GM12874 (cell line): ENCODE measurements at regions not wholly inside any gene's neighbourhood (a gene's known extent, or its start where the extent isn't known, plus 50 kb on each side); places are given as distances from the start of the nearest gene placed in this dataset.

ENCODE experiments used
- TF ChIP-seq, protein P1 (sequence below): IDR thresholded peaks from 2 replicates; pipeline ENCODE4 v1.5.1; 2011; ENCODE audit warnings: low read depth, mild to moderate bottlenecking, control low read depth, low read length, moderate library complexity; ENCODE audit not compliant: insufficient read depth

DNA sequence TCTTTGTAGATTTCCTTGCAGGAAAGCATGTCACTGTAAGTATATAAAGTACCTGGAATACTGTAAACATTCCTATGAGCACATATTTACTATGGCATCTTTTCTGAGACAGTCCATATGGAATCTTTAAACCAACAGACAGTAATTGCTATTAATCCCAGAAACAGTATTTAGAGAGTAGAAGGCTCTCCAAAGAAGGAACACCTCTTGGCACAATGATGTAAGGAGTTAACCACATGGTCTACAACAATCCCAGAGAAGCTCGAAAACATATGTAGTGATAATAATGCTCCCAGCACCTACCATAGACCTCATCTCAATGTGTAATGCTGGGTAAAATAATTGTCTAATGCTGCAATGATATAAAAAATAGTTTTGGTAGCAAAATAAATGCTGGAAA is 95.8 kb upstream of the IL12A start:
- TF ChIP-seq, protein P1, sequence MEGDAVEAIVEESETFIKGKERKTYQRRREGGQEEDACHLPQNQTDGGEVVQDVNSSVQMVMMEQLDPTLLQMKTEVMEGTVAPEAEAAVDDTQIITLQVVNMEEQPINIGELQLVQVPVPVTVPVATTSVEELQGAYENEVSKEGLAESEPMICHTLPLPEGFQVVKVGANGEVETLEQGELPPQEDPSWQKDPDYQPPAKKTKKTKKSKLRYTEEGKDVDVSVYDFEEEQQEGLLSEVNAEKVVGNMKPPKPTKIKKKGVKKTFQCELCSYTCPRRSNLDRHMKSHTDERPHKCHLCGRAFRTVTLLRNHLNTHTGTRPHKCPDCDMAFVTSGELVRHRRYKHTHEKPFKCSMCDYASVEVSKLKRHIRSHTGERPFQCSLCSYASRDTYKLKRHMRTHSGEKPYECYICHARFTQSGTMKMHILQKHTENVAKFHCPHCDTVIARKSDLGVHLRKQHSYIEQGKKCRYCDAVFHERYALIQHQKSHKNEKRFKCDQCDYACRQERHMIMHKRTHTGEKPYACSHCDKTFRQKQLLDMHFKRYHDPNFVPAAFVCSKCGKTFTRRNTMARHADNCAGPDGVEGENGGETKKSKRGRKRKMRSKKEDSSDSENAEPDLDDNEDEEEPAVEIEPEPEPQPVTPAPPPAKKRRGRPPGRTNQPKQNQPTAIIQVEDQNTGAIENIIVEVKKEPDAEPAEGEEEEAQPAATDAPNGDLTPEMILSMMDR = no peak

DNA sequence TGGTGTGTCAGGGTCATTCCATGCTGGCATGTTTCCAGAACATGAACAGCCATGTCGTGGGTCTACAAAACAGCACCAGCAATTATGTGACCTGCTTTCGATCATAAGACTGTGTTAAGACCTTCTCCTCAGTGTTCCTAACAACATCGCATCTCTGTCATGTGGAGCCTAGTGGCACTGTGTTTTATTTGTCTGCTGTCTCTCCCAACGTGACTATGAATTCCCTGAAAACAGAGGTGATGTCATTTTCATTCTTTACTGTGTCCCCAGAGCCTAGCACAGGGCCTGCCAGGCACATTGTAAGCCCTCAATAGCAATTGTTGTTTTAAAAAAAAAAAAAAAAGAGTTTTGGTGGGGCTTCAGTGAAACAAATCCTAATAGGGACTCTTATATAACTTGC is 94.2 kb upstream of the IL12A start:
- TF ChIP-seq, protein P1 = no peak

DNA sequence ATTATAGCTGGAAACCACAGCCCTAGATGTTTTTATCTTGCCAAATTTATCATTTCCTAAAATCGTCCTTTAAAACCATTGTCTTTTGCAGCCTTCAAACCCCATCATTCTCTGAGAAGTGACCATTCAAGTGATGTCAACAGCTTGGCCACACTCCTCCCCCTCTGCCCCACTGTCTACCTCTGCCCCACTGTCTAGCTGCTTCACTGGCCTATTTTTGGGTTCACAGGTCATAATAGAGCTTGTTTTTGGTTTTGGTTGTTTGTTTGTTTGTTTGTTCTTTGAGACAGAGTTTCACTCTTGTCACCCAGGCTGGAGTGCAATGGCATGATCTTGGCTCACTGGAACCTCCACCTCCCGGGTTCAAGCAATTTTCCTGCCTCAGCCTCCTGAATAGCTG is 93.2 kb upstream of the IL12A start:
- TF ChIP-seq, protein P1 = no peak

DNA sequence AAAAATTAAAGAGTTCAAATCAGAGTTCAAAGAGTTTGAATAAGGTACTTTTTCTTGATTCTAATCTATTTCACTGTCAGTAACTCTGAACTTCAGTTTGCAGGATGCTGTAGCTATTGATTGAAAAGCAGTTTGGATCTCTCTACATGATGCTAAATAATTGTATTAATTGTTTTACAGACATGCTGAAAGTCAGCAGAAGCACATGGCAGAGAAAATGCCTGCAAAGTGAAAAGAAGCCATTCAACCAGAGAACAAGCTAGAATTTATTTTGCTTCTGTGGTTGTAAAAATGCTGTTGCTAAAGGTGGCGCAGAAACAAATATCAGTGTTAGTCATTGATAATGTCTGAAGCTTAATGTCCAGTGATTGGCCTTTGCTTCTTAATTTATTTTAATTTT is 92.1 kb upstream of the IL12A start:
- TF ChIP-seq, protein P1 = no peak

DNA sequence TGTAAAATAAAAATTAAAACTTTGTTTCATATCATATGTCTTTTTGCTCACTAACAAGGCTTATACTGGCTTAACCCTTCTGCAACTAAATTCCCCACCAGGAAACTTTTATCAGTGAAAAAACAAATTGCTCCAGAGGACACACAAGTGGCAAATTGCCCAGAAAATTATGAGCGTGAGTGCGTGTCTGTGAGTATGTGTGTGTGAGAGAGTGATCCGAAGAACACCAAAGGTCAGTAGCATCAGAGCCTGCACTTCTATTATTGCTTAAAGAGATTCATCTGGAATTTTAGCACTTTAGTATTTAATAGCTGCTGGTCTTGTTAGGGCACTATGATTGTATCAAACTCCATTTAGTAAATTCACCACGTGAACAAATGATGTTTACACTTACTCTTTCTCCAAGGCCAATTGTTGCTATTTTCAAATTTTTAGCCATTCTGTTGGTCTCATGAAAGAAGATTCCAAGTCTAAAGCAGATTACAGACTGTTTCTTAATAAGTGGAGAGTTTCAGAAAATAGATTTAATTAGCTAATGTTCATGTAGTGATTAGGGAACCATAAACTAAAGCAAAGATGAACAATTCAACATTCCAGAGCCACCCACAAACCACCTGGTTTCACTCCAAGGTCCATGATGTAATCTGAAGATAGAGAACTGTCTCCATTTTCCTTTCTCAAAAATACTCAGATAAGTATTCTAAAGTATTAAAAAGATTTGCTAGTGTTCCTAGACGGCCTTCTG is 91.1 kb upstream of the IL12A start:
- TF ChIP-seq, protein P1 = no peak

DNA sequence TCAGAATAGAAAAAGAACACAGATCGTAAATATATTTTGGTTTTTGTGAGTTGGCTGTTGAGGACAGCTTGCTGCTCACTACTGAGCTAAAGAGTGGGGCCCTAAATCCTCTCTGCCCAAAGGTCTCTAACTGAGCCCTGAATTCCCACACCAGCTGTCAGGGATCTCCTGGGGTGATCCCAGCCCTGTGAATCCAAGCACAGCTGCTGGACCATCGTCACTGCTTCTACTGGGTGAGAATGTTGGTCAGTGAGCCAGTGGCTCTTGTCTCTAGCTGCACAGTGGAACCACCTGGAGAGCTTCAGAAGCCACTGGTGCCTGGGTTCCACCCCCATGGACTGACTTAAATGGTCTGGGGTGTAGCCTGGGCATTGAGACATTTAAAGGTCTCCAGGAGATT is 90.5 kb upstream of the IL12A start:
- TF ChIP-seq, protein P1 = no peak

DNA sequence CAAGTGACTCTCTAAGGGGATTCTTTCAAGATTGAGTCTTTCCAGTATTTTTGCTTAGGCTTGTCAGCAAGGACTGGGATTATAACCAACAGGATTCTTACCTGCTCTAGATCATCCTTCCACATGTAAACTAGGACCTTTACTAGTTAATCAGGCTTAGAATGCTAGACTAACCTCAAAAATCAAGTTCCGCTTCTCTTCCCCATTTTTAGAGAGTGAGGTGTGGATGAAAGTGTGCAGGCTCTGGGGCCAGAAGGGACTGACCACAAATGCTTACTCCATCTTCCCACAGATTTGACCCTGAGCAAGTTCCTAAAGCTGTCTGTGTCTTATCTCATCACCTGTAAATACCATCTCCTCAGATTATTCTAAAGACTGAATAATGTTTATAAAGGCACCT is 89.5 kb upstream of the IL12A start:
- TF ChIP-seq, protein P1 = no peak
